HG03135 (cell line): ENCODE measurements at regions not wholly inside any gene's neighbourhood (a gene's known extent, or its start where the extent isn't known, plus 50 kb on each side); places are given as distances from the start of the nearest gene placed in this dataset.
A peak's percentile ranks its signal among the peaks of the same experiment; 100 is the strongest.
"Not testable (repeated sequence)": the region's sequence is repeated elsewhere in the genome, so short reads cannot be mapped to it uniquely, and the experiment has no call there.

Experiments
- ATAC-seq: cut with Tn5 transposase; IDR thresholded peaks from one replicate; pipeline ENCODE4 v1.9.1; 2021; ENCODE audit warnings: mild to moderate bottlenecking, moderate library complexity; ENCODE audit not compliant: unreplicated experiment

DNA sequence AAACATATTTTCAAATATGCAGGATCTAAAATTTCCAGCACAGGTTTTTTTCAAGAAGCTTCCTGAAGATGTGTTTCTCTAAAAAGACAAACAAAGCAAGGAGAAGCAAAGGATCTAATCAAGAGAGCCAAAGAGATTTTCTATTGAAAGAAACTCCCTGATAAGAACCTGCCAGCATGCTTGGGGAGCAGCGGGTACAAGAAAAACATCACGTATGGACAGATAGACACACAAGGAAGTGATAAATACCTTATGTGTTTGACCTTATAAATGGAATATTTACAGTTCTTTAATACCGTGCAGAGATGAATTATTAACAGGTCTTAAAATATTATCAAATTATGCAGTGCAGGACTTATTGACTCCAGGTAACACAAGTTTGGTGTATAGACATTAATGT, 562.1 kb downstream of the DACH1 start:
- no peak for ATAC-seq

DNA sequence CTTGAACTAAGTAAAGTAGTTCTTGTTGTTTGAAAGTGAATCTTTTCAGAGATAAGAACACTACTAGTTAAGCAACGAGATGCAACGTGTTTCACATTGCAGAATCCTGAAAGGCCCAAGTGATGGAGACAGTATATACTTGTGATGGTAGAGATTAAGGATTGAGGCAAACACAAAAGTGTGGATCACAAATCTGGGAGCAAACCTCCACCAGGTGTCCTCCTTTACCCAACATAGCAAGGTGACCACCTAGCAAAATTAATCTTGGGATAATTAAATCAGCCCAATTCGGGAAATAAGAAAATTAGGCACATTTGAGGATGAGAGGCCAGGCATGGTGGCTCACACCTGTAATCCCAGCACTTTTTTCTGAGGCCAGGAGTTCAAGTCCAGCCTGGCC, 563.9 kb downstream of the DACH1 start:
- ATAC-seq: no peak

DNA sequence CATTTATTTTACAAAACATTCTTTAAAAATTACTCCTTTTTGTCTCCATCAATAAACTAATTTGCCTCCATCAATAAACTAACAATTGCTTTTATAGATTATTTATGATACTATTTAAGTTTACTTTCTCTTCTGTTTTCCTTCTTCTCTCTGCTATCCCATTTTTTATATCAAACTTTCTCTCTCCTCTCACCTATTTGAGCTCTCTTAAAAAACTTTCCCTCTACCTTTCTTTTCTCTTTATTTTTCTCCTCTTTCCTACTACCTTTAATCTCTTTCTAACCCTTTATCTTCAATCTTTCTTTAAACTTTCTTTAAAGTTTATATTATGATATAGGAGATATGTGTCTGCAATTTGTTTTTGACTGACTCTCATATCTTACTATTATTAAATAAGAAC, 566.4 kb downstream of the DACH1 start:
- no peak for ATAC-seq

DNA sequence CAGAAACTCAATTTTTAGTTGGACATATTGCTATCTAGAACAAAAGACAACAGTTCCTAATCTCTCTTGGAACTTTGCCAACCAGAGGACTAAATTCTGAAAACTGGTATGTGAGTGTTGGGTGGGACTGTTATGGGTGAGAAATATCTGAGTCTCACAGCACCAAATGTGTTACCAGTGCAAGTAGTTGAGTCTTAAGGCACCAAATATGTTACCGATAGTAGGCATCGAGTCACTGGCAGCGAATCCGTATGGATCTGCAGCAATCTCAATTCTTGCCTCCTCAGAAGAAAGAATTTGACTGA, 575.2 kb downstream of the DACH1 start:
- no peak for ATAC-seq

DNA sequence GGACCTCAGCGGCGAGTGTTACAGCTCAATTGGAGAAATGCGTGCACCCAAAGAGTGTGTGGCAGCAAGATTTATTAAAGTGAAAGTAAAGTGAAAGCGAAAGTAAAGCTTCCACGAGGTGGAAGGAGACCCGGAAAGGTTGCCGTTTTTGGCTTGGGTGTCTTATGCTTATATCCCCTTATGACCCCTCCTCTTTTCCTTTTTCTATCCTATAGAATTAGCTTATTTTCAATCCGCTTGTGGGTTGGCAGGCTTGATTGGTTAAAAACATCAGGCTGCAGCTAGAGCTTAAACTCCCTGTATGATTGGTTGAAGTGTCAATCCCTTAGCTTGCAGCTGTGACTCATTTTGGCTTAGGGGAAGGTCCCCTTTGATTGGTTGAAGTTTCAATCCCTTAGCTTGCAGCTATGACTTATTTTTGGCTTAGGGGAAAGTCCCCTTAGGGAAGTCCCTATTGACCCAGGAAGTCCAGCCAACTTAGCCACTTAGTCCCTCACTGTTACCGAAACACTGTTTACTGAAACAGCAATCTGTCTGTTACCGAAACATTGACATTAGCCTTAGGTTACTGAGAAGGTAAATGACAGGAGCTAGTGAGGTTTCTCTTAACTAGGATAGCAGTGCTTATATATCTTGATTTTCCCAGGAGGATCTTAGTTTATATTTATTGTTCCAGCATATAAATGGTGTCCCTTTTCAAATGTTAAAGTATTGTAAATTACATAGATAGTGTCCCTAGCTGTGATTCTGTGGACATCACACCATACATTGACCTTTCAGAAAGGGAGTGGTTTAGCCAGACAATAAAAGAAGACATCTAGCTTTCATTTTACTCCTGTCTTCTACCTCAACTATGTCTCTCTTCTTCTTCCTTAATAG, 575.8 kb downstream of the DACH1 start:
- ATAC-seq: peak; percentile 83

DNA sequence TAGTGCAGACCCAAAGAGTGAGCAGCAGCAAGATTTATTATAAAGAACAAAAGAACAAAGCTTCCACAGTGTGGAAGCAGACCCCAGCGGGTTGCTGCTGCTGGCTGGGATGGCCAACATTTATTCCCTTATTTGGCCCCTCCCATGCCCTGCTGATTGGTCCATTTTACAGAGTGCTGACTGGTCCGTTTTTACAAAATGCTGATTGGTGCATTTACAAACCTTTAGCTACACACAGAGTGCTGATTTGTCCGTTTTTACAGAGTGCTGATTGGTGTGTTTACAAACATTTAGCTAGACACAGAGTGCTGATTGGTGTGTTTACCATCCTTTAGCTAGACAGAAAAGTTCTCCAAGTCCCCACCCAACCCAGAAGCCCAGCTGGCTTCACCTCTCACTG, 577.0 kb downstream of the DACH1 start:
- ATAC-seq: not testable (repeated sequence)

DNA sequence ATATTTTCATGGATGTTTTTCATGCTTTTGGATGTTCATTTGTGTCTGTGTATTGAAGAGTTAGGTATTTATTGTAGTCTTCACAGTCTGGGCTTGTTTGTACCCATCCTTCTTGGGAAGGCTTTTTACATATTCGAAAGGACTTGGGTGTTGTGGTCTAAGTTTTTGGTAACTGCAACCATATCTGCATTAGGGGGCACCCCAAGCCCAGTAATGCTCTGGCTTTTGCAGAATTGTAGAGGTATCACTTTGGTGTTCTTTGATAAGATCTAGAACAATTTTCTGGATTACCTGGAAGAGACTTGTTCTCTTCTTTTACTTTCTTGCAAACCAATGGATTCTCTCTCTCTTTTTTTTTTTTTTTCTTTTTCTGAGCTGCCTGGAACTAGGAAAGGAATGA, 581.3 kb downstream of the DACH1 start:
- ATAC-seq: no peak

DNA sequence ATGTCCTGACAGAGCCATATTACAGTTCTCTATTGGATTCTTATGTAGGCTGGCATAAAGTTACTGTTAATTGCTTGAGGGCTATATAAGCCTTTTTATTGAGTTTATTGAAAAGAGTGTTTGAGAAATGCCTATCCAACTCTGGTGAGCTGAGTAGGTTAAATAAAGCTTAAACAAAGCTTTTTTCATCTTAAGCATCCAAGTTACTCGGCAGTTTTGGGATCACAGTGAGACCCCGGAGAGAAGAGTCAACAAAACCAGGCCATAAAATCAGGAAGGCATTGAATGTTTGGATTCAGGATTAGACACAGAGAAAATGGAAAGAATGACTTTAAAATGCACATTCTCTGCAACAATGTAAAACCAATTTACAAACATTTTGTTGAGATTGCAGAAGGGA, 588.5 kb downstream of the DACH1 start:
- ATAC-seq: no peak

DNA sequence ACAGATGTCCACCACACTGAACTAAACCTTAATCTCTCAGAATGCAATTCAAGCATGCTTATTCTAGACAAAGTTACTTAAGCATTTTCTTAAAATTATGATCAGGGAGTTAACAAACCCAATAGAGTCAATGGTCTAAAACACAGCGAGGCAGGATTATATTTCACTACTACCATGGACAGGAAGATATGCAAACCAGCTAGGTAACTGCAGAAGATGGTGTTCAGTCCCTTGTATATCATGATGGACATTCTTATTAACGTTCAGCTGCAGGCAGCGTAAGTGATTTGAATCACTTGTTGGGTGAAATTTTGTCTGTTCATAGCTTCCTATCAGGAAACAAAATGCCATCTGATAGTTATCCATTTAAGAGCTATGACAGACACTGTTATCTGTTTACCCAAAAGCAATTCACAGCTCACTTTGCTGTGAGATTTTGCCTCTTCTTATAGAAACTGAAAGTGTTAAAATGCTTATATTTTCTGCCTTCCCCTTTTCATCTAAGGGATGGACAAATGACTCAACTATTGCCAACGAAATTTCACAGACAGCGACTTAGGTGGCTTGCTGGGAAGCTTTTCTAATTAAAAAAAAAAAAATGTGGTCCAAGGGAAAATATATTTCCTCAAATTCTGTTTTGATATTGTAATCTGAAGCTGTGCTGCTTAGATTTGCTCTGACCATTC, 591.9 kb downstream of the DACH1 start:
- peak; percentile 84 for ATAC-seq

DNA sequence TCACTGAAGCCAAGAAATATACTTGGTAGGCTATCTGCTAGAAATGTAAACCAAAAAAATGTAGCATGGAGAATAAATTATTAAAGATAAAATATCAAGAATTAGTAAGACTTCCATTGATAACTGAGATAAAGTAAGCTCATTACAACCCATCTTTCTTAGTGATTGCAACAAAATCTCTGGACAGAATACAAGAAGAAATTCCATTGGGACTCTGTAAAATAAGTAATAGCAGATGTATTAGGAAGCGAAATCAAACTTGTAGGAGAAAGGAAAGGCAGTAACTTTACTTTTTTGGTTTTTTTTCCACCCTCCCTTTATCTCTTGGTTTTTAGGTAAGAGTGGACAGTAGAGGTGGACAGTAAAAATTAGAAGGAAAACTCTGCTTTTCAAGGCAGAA, 605.7 kb downstream of the DACH1 start:
- ATAC-seq: no peak

DNA sequence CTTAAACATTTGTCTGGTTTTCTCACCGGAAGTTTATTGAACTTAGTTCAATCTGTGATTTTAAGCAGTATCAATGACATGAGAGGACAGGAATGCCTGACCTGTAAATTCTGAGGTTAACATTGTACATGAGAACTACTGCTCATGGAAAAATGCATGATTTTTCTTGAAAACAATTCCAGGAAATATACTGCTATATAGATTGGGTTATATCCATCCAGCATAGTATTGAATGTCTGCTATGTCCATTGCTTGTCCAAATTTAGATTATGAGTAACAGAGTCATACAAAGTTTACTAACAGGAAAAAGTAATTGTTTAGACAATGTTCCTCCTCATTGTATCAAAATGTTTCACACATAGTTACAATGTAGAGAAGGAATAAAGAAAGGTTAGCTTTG, 606.8 kb downstream of the DACH1 start:
- no peak for ATAC-seq

DNA sequence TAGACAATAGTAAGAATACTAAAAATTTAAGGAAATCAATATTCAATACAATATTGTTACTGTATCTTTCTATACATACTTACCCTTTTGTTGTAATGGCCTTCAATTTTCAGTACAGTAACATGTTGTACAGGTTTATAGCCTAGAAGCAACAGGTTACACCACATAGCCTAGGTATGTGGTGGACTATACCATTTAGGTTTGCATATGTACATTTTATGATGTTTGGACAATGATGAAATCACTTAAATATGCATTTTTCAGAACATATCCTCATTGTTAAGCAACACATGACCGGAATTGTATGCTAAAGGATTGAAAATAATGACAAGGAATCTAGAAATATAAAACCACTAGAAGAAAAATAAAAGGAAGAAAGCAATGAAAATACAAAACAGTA, 611.4 kb downstream of the DACH1 start:
- no peak for ATAC-seq

DNA sequence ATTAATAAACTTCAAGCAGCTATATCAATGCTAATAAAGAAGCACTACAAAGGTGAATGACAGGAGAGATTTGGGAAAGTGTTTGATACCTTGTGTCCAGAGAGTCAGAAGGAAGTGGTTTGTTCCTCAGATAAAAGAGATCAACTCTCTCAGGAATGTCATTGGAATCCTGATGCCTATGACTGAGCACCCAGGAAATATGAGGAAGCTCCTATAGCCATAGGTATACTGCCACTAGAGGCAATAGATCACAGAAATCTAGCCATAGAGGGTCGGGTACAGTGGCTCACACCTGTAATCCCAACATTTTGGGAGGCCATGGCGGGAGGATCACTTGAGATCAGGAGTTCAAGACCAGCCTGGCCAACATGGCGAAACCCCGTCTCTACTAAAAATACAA, 612.6 kb downstream of the DACH1 start:
- ATAC-seq: no peak

DNA sequence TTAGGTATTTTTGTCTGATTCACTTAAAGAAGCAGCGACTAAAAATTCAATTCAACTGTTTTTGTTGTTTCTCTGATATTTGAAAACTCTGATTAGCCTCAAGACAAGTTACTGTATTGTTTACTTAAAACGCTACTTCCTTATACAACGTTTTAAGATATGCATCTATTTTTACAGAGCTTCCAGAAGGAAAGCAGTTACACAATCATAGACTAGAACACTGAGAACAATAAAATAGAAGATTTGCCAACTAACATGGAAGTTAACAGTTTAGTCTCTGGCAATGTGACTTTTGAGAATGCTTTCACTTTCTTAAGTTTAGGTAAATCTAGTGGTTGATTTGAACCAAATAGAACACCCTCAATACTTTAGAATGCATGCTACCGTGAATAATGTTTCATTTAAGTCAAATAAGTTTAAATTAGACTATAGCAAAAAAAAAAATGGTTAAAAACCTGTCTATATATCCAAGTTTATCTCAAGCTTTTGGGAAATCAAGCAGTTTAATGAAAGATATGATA, 614.8 kb downstream of the DACH1 start:
- ATAC-seq: no peak

DNA sequence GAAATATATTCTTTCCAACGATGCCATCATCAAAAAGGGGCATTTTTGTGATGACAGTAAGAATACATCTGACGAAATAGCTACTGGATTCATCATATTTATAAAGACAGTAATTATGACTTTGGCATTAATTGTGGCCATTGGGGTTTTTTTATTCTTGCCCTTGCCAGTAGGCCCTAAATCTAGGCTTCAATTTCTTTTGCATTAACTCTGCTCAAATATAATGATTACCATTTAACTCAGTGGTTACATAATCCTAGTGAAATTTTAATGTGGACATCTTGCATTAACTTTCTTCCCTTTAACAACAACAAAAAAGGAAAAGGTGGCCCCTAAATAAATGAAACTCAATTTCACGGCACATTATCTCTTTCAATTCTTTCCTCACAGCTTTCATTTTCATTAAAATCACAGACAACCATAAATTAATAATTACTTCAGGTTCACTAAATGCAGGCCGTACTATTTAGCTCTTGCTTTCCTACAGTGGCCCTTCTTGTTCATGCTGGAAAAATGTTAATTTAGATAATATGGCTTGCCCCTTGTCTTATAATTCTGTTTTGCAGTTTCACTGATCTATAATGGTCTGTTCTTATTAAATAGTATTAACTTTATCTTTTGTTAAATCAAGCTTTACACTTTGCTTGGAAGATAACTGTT, 615.6 kb downstream of the DACH1 start:
- ATAC-seq: no peak

DNA sequence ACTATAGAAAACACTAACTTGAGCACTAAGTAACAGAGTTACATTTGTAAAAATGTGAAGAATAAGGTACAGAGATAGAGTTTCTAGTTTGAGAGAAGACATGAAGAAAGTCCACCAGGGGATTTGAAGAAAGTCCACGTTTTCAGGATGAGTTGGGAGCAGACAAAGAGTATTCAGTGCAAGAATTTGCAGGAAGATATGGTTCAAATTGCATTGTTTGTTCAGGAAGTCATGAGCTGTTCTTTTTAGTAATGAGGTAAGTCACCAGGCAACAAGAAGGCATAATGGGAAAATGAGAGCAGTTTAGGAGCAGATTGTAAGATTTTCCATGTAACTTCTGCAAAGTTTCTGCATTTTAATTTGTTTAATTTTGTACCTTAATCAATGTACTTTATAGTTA, 618.0 kb downstream of the DACH1 start:
- ATAC-seq: no peak

DNA sequence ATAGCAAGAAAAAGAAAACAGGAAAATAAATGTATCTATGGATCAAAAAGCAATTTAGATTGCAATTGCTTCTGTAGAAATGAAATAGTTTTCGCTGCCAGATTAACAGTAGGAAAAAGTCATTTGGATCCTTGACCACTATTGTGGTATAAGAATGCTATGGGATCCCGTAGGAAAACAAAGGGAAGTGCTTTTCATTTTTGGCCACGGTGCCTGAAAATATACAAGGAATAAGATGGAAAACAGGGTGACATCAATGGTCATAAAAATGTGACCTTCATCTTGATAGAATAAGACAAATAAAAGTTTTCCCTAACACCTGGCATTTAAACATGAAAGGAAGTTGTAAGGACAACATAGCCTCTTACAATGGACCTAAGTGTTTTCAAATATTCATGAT, 622.8 kb downstream of the DACH1 start:
- no peak for ATAC-seq

DNA sequence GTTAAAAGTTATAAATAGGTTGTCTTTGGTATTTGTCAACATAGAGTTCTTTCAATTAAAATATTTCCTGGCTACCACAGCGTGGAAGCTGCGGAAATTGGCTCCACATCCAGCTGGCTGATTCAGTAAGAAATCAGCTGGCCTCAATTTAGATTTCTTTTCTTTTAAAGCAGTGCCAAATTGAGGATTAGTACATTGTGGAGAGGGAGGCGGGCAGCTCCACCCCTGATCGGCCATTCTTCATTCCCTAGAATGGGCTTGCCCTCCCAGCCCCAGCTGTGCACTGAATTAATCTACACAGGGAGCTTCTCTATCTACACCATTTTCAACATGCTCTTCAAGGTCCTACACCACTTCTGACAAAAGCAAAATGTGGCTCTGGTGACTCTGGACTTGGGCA, 624.8 kb downstream of the DACH1 start:
- no peak for ATAC-seq

DNA sequence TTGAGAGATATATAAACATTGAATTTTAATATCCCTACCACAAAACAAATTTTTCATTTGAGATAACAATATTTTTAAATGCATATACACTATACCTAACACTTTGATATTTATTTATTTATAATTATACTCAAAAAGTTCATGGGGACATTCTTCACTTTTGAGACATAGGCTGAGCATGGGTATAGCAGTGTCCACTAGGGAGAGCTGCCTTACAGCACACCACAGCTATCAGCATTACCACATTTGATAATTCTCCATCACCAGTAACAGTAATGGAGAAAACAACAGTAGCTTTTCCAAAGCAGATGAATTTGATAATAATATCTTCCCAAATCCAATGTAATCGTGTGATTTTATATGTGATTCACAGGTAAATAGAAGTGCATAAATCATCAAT, 626.1 kb downstream of the DACH1 start:
- no peak for ATAC-seq

DNA sequence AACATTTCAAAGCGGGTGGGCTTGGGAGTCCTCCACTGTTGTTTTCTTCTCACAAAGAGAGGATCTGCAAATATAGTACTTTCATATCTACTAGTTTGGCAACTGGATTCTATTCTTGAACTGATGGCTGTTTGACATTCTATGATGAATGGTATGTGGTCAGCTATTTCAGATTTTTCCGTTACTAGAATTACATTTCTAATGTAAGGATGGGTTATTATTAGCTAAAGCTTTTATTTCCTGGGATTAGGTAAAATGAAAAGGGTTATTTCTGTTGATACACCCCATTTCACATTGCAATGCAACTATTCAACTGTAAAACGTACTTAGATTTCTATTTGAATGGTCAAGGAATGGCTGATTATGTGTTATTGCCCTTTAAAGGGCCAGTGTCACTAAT, 629.7 kb downstream of the DACH1 start:
- ATAC-seq: no peak

DNA sequence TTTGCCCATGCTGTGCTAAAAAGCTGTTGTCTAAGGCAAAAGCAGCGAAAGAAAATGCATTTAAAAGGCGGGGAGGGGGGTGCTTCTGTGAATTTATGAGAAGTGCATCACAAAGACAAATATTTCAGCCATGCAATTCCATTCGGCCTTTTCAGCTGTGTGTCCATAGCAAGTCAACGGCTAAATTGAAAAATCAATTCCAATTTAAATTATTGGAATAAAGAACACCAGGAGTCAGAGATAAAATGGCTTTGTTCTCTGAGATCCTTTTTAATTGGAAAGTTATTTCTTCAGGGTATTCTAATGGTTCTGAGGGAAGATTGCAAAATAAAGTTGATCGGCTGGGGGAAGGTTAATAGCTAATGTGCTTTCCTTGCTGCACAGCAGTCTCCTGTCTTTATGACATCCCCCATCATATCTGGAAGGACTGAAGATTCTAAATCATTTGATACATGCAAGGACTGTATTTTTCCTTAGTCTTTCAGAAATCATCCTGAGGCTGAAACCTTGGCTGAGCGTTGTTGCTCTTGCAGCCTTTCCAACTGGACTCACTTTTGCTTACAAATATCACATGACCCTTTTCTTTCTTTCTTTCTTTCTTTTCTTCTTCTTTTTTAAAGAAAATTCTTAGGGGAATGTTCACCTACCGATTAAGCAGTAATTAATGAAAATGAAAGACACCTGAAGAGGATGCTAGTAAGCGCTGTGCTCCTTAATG, 647.1 kb downstream of the DACH1 start:
- no peak for ATAC-seq
